Right hindlimb (tissue), 1 donor: ENCODE measurements at regions not wholly inside any gene's neighbourhood (a gene's known extent, or its start where the extent isn't known, plus 50 kb on each side); places are given as distances from the start of the nearest gene placed in this dataset.

ENCODE experiments used
- DNase-seq: peaks from one replicate; pipeline ENCODE4 v3.0.0-alpha.2; 2018

- DNase-seq: no peak
Observed at GRCh38 chr7:28296571-28297483, 115.5 kb upstream of the CREB5 start.

GRCh38 chr7:28297801-28298459, 114.4 kb upstream of the CREB5 start:
- peak; percentile 39 for DNase-seq

- peak; percentile 59 for DNase-seq
Observed at GRCh38 chr7:28298870-28299518, 113.3 kb upstream of the CREB5 start.

- no peak for DNase-seq
Observed at GRCh38 chr7:28299556-28299955, 112.8 kb upstream of the CREB5 start.

GRCh38 chr7:28300488-28300887, 111.8 kb upstream of the CREB5 start:
- no peak for DNase-seq

- peak; percentile 71 for DNase-seq
Observed at GRCh38 chr7:28301148-28301641, 111.1 kb upstream of the CREB5 start.

- DNase-seq: no peak
Observed at GRCh38 chr7:28304290-28304689, 108.0 kb upstream of the CREB5 start.

GRCh38 chr7:28309704-28310459, 102.4 kb upstream of the CREB5 start:
- DNase-seq: no peak

GRCh38 chr7:28310460-28310848, 101.9 kb upstream of the CREB5 start:
- DNase-seq: no peak

GRCh38 chr7:28311670-28312069, 100.6 kb upstream of the CREB5 start:
- DNase-seq: no peak

GRCh38 chr7:28312948-28313347, 99.4 kb upstream of the CREB5 start:
- DNase-seq: no peak

- DNase-seq: no peak
Observed at GRCh38 chr7:28314841-28315240, 97.5 kb upstream of the CREB5 start.

GRCh38 chr7:28315565-28316410, 96.5 kb upstream of the CREB5 start:
- DNase-seq: no peak

- no peak for DNase-seq
Observed at GRCh38 chr7:28316489-28316888, 95.8 kb upstream of the CREB5 start.

- DNase-seq: no peak
Observed at GRCh38 chr7:28318101-28318762, 94.1 kb upstream of the CREB5 start.

- no peak for DNase-seq
Observed at GRCh38 chr7:28323833-28324232, 88.5 kb upstream of the CREB5 start.

GRCh38 chr7:28328146-28328545, 84.2 kb upstream of the CREB5 start:
- DNase-seq: no peak

- DNase-seq: no peak
Observed at GRCh38 chr7:28328822-28329660, 83.3 kb upstream of the CREB5 start.

GRCh38 chr7:28329661-28330363, 82.5 kb upstream of the CREB5 start:
- peak; percentile 40 for DNase-seq
